ENCODE measurements at regions not wholly inside any gene's neighbourhood (a gene's known extent, or its start where the extent isn't known, plus 50 kb on each side); places are given as distances from the start of the nearest gene placed in this dataset.

DNA sequence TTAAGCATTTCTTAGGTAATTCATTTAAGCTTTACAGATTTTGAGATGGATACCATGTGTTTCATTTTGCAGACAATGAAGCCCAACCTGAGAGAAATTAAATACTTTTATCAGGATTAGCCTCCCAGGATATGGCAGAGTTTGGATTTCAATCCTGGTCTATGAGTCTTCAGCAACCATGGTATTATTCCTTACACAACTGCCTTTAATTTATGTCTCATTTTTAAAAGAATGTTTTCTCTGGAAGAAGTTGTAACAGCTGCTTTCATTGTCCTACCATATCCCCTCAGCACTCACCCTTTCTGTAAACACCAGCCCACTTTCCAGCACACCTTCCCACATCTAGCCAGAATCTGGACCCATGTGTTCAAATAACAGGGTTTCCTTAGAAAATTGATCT, 863.7 kb upstream of the VRK2 start:
- Histone ChIP-seq H2AFZ (no peak overlapping the region), H3K9me2 (ENCODE audit: insufficient read depth) (0 out of 2 replicates have a peak, but pooled peaks cover 5% of the 10 kb centered on the region), H3K4me1 (replicated peaks; ENCODE audit: insufficient read depth) (peaks cover 12% of the 10 kb centered on the region), H3K4me2 (no peak overlapping the region), H3K27ac (no peak overlapping the region), H3K79me2 (ENCODE audit: low read depth) (no peaks in the 10 kb centered on the region), H3K4me3 (no peak overlapping the region), H4K20me1 (ENCODE audit: insufficient read depth) (no peaks in the 10 kb centered on the region), H3K9me3 (ENCODE audit: insufficient read depth, low read depth) (no peaks in the 10 kb centered on the region; the same call in 1 of the 2 replicates), H3K36me3 (ENCODE audit: low read depth) (no peaks in the 10 kb centered on the region), H3F3A (ENCODE audit: insufficient read depth, low read depth) (no peaks in the 10 kb centered on the region; the same call in 1 of the 2 replicates), H3K27me3 (ENCODE audit: insufficient read depth, low read depth) (no peaks in the 10 kb centered on the region)
- intact Hi-C loops (cut with micrococcal nuclease; ENCODE audit: unreplicated experiment) = no loop called here
- ChIA-PET POLR2A (ENCODE audit: unreplicated experiment) (no interaction called here), CTCF (no interaction called here)
- BruUV-seq (replicated peaks) = no TSS peak
- DNase-seq = no peak
- TF ChIP-seq, protein P1, sequence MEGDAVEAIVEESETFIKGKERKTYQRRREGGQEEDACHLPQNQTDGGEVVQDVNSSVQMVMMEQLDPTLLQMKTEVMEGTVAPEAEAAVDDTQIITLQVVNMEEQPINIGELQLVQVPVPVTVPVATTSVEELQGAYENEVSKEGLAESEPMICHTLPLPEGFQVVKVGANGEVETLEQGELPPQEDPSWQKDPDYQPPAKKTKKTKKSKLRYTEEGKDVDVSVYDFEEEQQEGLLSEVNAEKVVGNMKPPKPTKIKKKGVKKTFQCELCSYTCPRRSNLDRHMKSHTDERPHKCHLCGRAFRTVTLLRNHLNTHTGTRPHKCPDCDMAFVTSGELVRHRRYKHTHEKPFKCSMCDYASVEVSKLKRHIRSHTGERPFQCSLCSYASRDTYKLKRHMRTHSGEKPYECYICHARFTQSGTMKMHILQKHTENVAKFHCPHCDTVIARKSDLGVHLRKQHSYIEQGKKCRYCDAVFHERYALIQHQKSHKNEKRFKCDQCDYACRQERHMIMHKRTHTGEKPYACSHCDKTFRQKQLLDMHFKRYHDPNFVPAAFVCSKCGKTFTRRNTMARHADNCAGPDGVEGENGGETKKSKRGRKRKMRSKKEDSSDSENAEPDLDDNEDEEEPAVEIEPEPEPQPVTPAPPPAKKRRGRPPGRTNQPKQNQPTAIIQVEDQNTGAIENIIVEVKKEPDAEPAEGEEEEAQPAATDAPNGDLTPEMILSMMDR (conservative IDR thresholded peaks at IDR 0.05) = no peak
- TF ChIP-seq EZH2 (IDR thresholded peaks at IDR 0.05; ENCODE audit: low read depth) = no peak

DNA sequence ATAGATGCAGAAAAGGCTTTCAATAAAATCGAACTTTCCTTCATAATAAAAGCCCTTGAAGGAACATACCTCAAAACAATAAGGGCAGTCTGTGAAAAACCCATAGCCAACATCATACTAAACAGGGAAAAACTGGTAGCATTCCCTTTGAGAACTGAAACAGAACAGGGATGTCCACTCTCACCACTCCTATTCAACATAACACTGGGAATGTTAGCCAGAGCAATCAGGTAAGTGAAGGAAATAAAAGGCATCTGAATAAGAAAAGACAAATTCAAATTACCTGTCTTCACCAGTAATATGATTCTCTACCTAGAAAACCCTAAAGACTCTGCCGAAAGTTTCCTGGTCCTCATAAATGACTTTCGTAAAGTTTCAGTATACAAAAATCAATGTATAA, 861.0 kb upstream of the VRK2 start:
- H4K20me1 ChIP-seq (ENCODE audit: insufficient read depth) = no peaks in the 10 kb centered on the region
- H3K9me3 ChIP-seq (ENCODE audit: insufficient read depth, low read depth) = peaks cover 4% of the 10 kb centered on the region
- BruUV-seq (replicated peaks) = no TSS peak
- TF ChIP-seq, protein P1 (conservative IDR thresholded peaks at IDR 0.05) = no peak
- TF ChIP-seq EZH2 (IDR thresholded peaks at IDR 0.05; ENCODE audit: low read depth) = no peak
- CTCF ChIA-PET = no interaction called here
- H3K9me2 ChIP-seq (ENCODE audit: insufficient read depth) = 0 out of 2 replicates have a peak, but pooled peaks cover 5% of the 10 kb centered on the region
- H2AFZ ChIP-seq = no peak overlapping the region
- H3K27ac ChIP-seq = no peak overlapping the region
- H3K4me1 ChIP-seq (replicated peaks; ENCODE audit: insufficient read depth) = peaks cover 12% of the 10 kb centered on the region
- POLR2A ChIA-PET (ENCODE audit: unreplicated experiment) = no interaction called here
- intact Hi-C loops (cut with micrococcal nuclease; ENCODE audit: unreplicated experiment) = no loop called here
- no peak overlapping the region for H3K4me2 ChIP-seq
- H3K36me3 ChIP-seq (ENCODE audit: low read depth) = no peaks in the 10 kb centered on the region
- DNase-seq = no peak
- no peaks in the 10 kb centered on the region for H3K27me3 ChIP-seq (ENCODE audit: insufficient read depth, low read depth)
- H3F3A ChIP-seq (ENCODE audit: insufficient read depth, low read depth) = no peaks in the 10 kb centered on the region; the same call in 1 of the 2 replicates
- no peaks in the 10 kb centered on the region for H3K79me2 ChIP-seq (ENCODE audit: low read depth)
- no peak overlapping the region for H3K4me3 ChIP-seq

DNA sequence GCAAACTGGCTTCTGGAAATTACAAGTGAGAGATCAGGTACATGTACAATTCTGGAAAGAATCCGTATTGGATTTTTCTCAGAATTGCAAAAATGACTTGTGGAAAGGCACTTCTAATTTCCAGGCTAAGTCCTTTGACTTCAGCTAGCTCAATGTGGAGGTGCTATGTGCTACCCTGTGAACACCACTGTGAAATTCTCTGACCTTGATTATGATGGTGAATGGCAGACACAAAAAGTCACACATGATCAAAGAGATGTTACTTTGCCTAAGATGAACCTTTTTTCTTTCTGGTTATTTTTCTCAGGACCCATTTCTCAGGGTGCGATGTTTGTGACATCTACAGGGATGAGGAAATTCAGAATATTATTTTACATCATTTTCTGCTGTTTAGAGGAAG, 856.6 kb upstream of the VRK2 start:
- Histone ChIP-seq H4K20me1 (ENCODE audit: insufficient read depth) (no peaks in the 10 kb centered on the region), H2AFZ (no peak overlapping the region), H3K4me2 (no peak overlapping the region), H3K9me2 (ENCODE audit: insufficient read depth) (0 out of 2 replicates have a peak, but pooled peaks cover 5% of the 10 kb centered on the region), H3K27me3 (ENCODE audit: insufficient read depth, low read depth) (no peaks in the 10 kb centered on the region), H3K4me3 (no peak overlapping the region), H3K4me1 (replicated peaks; ENCODE audit: insufficient read depth) (no peaks in the 10 kb centered on the region), H3K27ac (no peak overlapping the region), H3K36me3 (ENCODE audit: low read depth) (no peaks in the 10 kb centered on the region), H3K79me2 (ENCODE audit: low read depth) (no peaks in the 10 kb centered on the region), H3F3A (ENCODE audit: insufficient read depth, low read depth) (no peaks in the 10 kb centered on the region), H3K9me3 (ENCODE audit: insufficient read depth, low read depth) (peaks cover 4% of the 10 kb centered on the region; the same call in 1 of the 2 replicates)
- ChIA-PET POLR2A (ENCODE audit: unreplicated experiment) (no interaction called here), CTCF (no interaction called here)
- no peak for DNase-seq
- TF ChIP-seq, protein P1 (conservative IDR thresholded peaks at IDR 0.05) = no peak
- no peak for TF ChIP-seq EZH2 (IDR thresholded peaks at IDR 0.05; ENCODE audit: low read depth)
- BruUV-seq (replicated peaks) = no TSS peak
- intact Hi-C loops (cut with micrococcal nuclease; ENCODE audit: unreplicated experiment) = no loop called here

Data from PC-9 (cell line).